Adrenal gland (tissue), 5 donors: ENCODE measurements at regions not wholly inside any gene's neighbourhood (a gene's known extent, or its start where the extent isn't known, plus 50 kb on each side); places are given as distances from the start of the nearest gene placed in this dataset.

Experiments used
- POLR2A ChIP-seq, 2 donors: fragments of 450-650 bp; IDR thresholded peaks; one replicate each; pipeline ENCODE4 v1.6.1; 2017; ENCODE audit warnings: antibody characterized with exemption in 2 of 2, mild to moderate bottlenecking in 2 of 2, moderate library complexity in 1 of 2
- TF ChIP-seq, protein P1 (sequence below), 6 experiments: fragments of 450-650 bp in 4 of 6; fragments of 200-600 bp in 2 of 6; sonication (generic) in 1 of 6; IDR thresholded peaks; 1 replicate in 5 of 6; 2 replicates in 1 of 6; pipeline versions ENCODE4 v1.5.1 to v1.8.0; 2016 to 2021; ENCODE audit warnings: antibody characterized with exemption in 6 of 6, mild to moderate bottlenecking in 2 of 6, moderate library complexity in 1 of 6
- donor health status: DM: no; HTN: no; CAD: no.

DNA sequence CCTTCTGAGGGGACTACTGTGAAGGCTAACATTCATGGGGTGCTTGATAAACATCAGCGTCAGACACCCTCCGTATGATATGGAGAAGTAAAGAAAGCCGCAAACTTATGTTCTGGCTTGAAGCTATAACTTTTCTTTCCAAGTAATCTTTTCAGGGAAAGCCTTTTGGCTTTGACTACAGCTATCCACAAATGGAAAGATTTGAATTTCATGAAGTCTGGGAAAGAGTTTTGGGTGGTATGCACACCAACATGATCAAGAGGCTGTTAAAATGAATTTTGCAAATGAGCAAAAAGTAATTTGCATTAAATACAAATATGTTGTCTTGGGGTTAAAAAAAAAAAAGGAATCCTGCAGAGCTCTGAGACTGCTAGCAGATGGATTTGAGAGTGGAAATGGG is 114.8 kb upstream of the LIMCH1 start:
- TF ChIP-seq, protein P1, sequence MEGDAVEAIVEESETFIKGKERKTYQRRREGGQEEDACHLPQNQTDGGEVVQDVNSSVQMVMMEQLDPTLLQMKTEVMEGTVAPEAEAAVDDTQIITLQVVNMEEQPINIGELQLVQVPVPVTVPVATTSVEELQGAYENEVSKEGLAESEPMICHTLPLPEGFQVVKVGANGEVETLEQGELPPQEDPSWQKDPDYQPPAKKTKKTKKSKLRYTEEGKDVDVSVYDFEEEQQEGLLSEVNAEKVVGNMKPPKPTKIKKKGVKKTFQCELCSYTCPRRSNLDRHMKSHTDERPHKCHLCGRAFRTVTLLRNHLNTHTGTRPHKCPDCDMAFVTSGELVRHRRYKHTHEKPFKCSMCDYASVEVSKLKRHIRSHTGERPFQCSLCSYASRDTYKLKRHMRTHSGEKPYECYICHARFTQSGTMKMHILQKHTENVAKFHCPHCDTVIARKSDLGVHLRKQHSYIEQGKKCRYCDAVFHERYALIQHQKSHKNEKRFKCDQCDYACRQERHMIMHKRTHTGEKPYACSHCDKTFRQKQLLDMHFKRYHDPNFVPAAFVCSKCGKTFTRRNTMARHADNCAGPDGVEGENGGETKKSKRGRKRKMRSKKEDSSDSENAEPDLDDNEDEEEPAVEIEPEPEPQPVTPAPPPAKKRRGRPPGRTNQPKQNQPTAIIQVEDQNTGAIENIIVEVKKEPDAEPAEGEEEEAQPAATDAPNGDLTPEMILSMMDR (IDR thresholded peaks at IDR 0.05): no peak
- TF ChIP-seq POLR2A (IDR thresholded peaks at IDR 0.05): no peak
